Peyer's patch (tissue), 4 donors: ENCODE measurements at regions not wholly inside any gene's neighbourhood (a gene's known extent, or its start where the extent isn't known, plus 50 kb on each side); places are given as distances from the start of the nearest gene placed in this dataset.

ENCODE experiments used
- DNase-seq, 3 donors: peaks; one replicate each; pipeline ENCODE4 v3.0.0-alpha.2; 2017 to 2019
- H3K27ac ChIP-seq, 4 donors: fragments of 200-600 bp; sonication (generic); one replicate each; pipeline ENCODE4 v1.5.1; 2016 to 2019
- H3K27me3 ChIP-seq, 2 donors: fragments of 200-600 bp; sonication (generic); one replicate each; pipeline ENCODE4 v1.5.1; 2019
- H3K36me3 ChIP-seq, 3 donors: fragments of 200-600 bp; sonication (generic); one replicate each; pipeline ENCODE4 v1.5.1; 2016 to 2019
- H3K4me1 ChIP-seq, 4 donors: fragments of 200-600 bp; sonication (generic); one replicate each; pipeline ENCODE4 v1.5.1; 2016 to 2019
- H3K4me3 ChIP-seq, 4 donors: fragments of 200-600 bp; sonication (generic); 1 replicate in 3 of 4; 2 replicates in 1 of 4; pipeline ENCODE4 v1.5.1; 2016 to 2019; ENCODE audit warnings: mild to moderate bottlenecking in 1 of 4
- H3K9me3 ChIP-seq, 4 donors: fragments of 200-600 bp; sonication (generic); one replicate each; pipeline ENCODE4 v1.5.1; 2016 to 2019; ENCODE audit warnings: mild to moderate bottlenecking in 1 of 4
- CTCF ChIP-seq, 6 experiments: fragments of 450-650 bp in 4 of 6; fragments of 200-600 bp in 2 of 6; sonication (generic) in 1 of 6; IDR thresholded peaks; one replicate each; pipeline ENCODE4 v1.5.1; 2017 to 2019; ENCODE audit warnings: antibody characterized with exemption in 6 of 6, mild to moderate bottlenecking in 3 of 6, moderate library complexity in 1 of 6
- POLR2A ChIP-seq, 2 donors: fragments of 450-650 bp; IDR thresholded peaks; one replicate each; pipeline ENCODE4 v1.5.1; 2017; ENCODE audit warnings: antibody characterized with exemption in 2 of 2, mild to moderate bottlenecking in 2 of 2, moderate library complexity in 2 of 2

- Histone ChIP-seq H3K9me3 (no peaks in the 10 kb centered on the region), H3K27ac (no peak overlapping the region), H3K27me3 (no peaks in the 10 kb centered on the region), H3K4me3 (no peak overlapping the region), H3K36me3 (no peaks in the 10 kb centered on the region), H3K4me1 (no peaks in the 10 kb centered on the region)
- no peak for DNase-seq
- no peak for TF ChIP-seq CTCF (IDR thresholded peaks at IDR 0.05)
- no peak for TF ChIP-seq POLR2A (IDR thresholded peaks at IDR 0.05)
Observed at GRCh38 chr11:129723761-129724162, 91.9 kb upstream of the TMEM45B start.

- no peaks in the 10 kb centered on the region for H3K36me3 ChIP-seq
- TF ChIP-seq POLR2A (IDR thresholded peaks at IDR 0.05): no peak
- TF ChIP-seq CTCF (IDR thresholded peaks at IDR 0.05): no peak
- H3K9me3 ChIP-seq: no peaks in the 10 kb centered on the region
- no peak for DNase-seq
- no peak overlapping the region for H3K4me3 ChIP-seq
- no peaks in the 10 kb centered on the region for H3K4me1 ChIP-seq
- no peaks in the 10 kb centered on the region for H3K27me3 ChIP-seq
- no peak overlapping the region for H3K27ac ChIP-seq
Observed at GRCh38 chr11:129724866-129725265, 90.8 kb upstream of the TMEM45B start.

GRCh38 chr11:129726179-129726578 is 89.5 kb upstream of the TMEM45B start:
- Histone ChIP-seq H3K27me3 (no peaks in the 10 kb centered on the region), H3K4me3 (no peak overlapping the region), H3K9me3 (no peaks in the 10 kb centered on the region), H3K36me3 (no peaks in the 10 kb centered on the region), H3K4me1 (no peaks in the 10 kb centered on the region), H3K27ac (no peak overlapping the region)
- no peak for DNase-seq
- TF ChIP-seq CTCF (IDR thresholded peaks at IDR 0.05): no peak
- TF ChIP-seq POLR2A (IDR thresholded peaks at IDR 0.05): no peak

GRCh38 chr11:129728581-129728980 is 87.1 kb upstream of the TMEM45B start:
- Histone ChIP-seq H3K36me3 (no peaks in the 10 kb centered on the region), H3K4me1 (no peaks in the 10 kb centered on the region), H3K9me3 (no peaks in the 10 kb centered on the region), H3K4me3 (no peak overlapping the region), H3K27ac (no peak overlapping the region), H3K27me3 (no peaks in the 10 kb centered on the region)
- no peak for DNase-seq
- TF ChIP-seq POLR2A (IDR thresholded peaks at IDR 0.05) (no peak), CTCF (IDR thresholded peaks at IDR 0.05) (no peak)

- Histone ChIP-seq H3K36me3 (no peaks in the 10 kb centered on the region), H3K9me3 (no peaks in the 10 kb centered on the region), H3K4me3 (no peak overlapping the region), H3K27ac (no peak overlapping the region), H3K27me3 (no peaks in the 10 kb centered on the region), H3K4me1 (no peaks in the 10 kb centered on the region)
- no peak for TF ChIP-seq CTCF (IDR thresholded peaks at IDR 0.05)
- no peak for TF ChIP-seq POLR2A (IDR thresholded peaks at IDR 0.05)
- DNase-seq: no peak
Observed at GRCh38 chr11:129729216-129729615, 86.4 kb upstream of the TMEM45B start.

GRCh38 chr11:129729823-129730222 is 85.8 kb upstream of the TMEM45B start:
- Histone ChIP-seq H3K4me1 (no peaks in the 10 kb centered on the region), H3K27ac (no peak overlapping the region)
- DNase-seq: no peak

More at GRCh38 chr11:129729823-129730222, 85.8 kb upstream of the TMEM45B start:
- TF ChIP-seq POLR2A (IDR thresholded peaks at IDR 0.05) (no peak), CTCF (IDR thresholded peaks at IDR 0.05) (no peak)
- H3K36me3 ChIP-seq: no peaks in the 10 kb centered on the region
- no peaks in the 10 kb centered on the region for H3K27me3 ChIP-seq
- H3K9me3 ChIP-seq: no peaks in the 10 kb centered on the region
- H3K4me3 ChIP-seq: no peak overlapping the region
